ENCODE measurements at regions not wholly inside any gene's neighbourhood (a gene's known extent, or its start where the extent isn't known, plus 50 kb on each side); places are given as distances from the start of the nearest gene placed in this dataset.

GRCh38 chr4:124189545-124189944, 523.0 kb downstream of the ANKRD50 start:
- Histone ChIP-seq H4K20me1 (ENCODE audit: insufficient read depth, low read length) (no peaks in the 10 kb centered on the region), H3K9me3 (ENCODE audit: low read length) (no peaks in the 10 kb centered on the region), H3K4me2 (ENCODE audit: low read length) (no peak overlapping the region), H3K79me2 (ENCODE audit: insufficient read depth, low read depth, low read length) (no peaks in the 10 kb centered on the region), H3K9me2 (ENCODE audit: insufficient read depth, low read length) (no peaks in the 10 kb centered on the region), H3K36me3 (ENCODE audit: insufficient read depth, low read length) (no peaks in the 10 kb centered on the region), H3K4me1 (ENCODE audit: insufficient read depth, low read length, poor library complexity, severe bottlenecking) (no peaks in the 10 kb centered on the region), H2AFZ (ENCODE audit: low read length) (no peak overlapping the region), H3K4me3 (ENCODE audit: low read depth, low read length, poor library complexity, severe bottlenecking) (no peak overlapping the region), H3K27ac (ENCODE audit: low read depth, low read length, poor library complexity, severe bottlenecking) (no peak overlapping the region)
- DNase-seq (ENCODE audit: low spot score), result no peak
- BruUV-seq (replicated peaks), result no TSS peak
- no peak for TF ChIP-seq EZH2phosphoT487 (IDR thresholded peaks at IDR 0.05; ENCODE audit: borderline replicate concordance, low read depth, low read length)
- TF ChIP-seq CTCF (conservative IDR thresholded peaks at IDR 0.05; ENCODE audit: low read length), result no peak
- intact Hi-C loops (cut with micrococcal nuclease; ENCODE audit: unreplicated experiment), result no loop called here
- CTCF ChIA-PET (ENCODE audit: unreplicated experiment), result no interaction called here
- POLR2A ChIA-PET, result no interaction called here

GRCh38 chr4:124191329-124191728, 521.2 kb downstream of the ANKRD50 start:
- H2AFZ ChIP-seq (ENCODE audit: low read length), result no peak overlapping the region
- no peak overlapping the region for H3K4me3 ChIP-seq (ENCODE audit: low read depth, low read length, poor library complexity, severe bottlenecking)
- BruUV-seq (replicated peaks), result no TSS peak
- H3K4me2 ChIP-seq (ENCODE audit: low read length), result no peak overlapping the region
- no peak for TF ChIP-seq CTCF (conservative IDR thresholded peaks at IDR 0.05; ENCODE audit: low read length)
- no peak for TF ChIP-seq EZH2phosphoT487 (IDR thresholded peaks at IDR 0.05; ENCODE audit: borderline replicate concordance, low read depth, low read length)
- no peak for DNase-seq (ENCODE audit: low spot score)
- H3K27ac ChIP-seq (ENCODE audit: low read depth, low read length, poor library complexity, severe bottlenecking), result no peak overlapping the region
- H3K79me2 ChIP-seq (ENCODE audit: insufficient read depth, low read depth, low read length), result no peaks in the 10 kb centered on the region
- no peaks in the 10 kb centered on the region for H3K36me3 ChIP-seq (ENCODE audit: insufficient read depth, low read length)
- ChIA-PET POLR2A (interaction anchor here (1.2 kb wide), 1 partner anchor 9 kb away, joined by 4 read pairs; no protein-coding TSS in a partner anchor), CTCF (ENCODE audit: unreplicated experiment) (no interaction called here)
- H3K9me2 ChIP-seq (ENCODE audit: insufficient read depth, low read length), result no peaks in the 10 kb centered on the region
- no peaks in the 10 kb centered on the region for H3K9me3 ChIP-seq (ENCODE audit: low read length)
- no peaks in the 10 kb centered on the region for H4K20me1 ChIP-seq (ENCODE audit: insufficient read depth, low read length)
- intact Hi-C loops (cut with micrococcal nuclease; ENCODE audit: unreplicated experiment), result no loop called here
- no peaks in the 10 kb centered on the region for H3K4me1 ChIP-seq (ENCODE audit: insufficient read depth, low read length, poor library complexity, severe bottlenecking)

GRCh38 chr4:124192544-124192943, 520.0 kb downstream of the ANKRD50 start:
- H2AFZ ChIP-seq (ENCODE audit: low read length), result no peak overlapping the region

More at GRCh38 chr4:124192544-124192943, 520.0 kb downstream of the ANKRD50 start:
- intact Hi-C loops (cut with micrococcal nuclease; ENCODE audit: unreplicated experiment), result no loop called here
- POLR2A ChIA-PET, result no interaction called here
- no TSS peak for BruUV-seq (replicated peaks)
- TF ChIP-seq EZH2phosphoT487 (IDR thresholded peaks at IDR 0.05; ENCODE audit: borderline replicate concordance, low read depth, low read length) (no peak), CTCF (conservative IDR thresholded peaks at IDR 0.05; ENCODE audit: low read length) (no peak)
- H3K36me3 ChIP-seq (ENCODE audit: insufficient read depth, low read length), result no peaks in the 10 kb centered on the region
- H3K4me3 ChIP-seq (ENCODE audit: low read depth, low read length, poor library complexity, severe bottlenecking), result no peak overlapping the region
- H3K9me3 ChIP-seq (ENCODE audit: low read length), result no peaks in the 10 kb centered on the region
- no peak overlapping the region for H3K27ac ChIP-seq (ENCODE audit: low read depth, low read length, poor library complexity, severe bottlenecking)
- no peak overlapping the region for H3K4me2 ChIP-seq (ENCODE audit: low read length)
- no peaks in the 10 kb centered on the region for H4K20me1 ChIP-seq (ENCODE audit: insufficient read depth, low read length)
- no peak for DNase-seq (ENCODE audit: low spot score)
- H3K79me2 ChIP-seq (ENCODE audit: insufficient read depth, low read depth, low read length), result no peaks in the 10 kb centered on the region
- H3K9me2 ChIP-seq (ENCODE audit: insufficient read depth, low read length), result no peaks in the 10 kb centered on the region
- CTCF ChIA-PET (ENCODE audit: unreplicated experiment), result no interaction called here
- no peaks in the 10 kb centered on the region for H3K4me1 ChIP-seq (ENCODE audit: insufficient read depth, low read length, poor library complexity, severe bottlenecking)

All from OCI-LY7 (cell line).